ACC112 (cell line): ENCODE measurements at regions not wholly inside any gene's neighbourhood (a gene's known extent, or its start where the extent isn't known, plus 50 kb on each side); places are given as distances from the start of the nearest gene placed in this dataset.

Experiments
- H2AFZ ChIP-seq: fragments of 200-600 bp; sonication (generic); one replicate; pipeline ENCODE4 v1.6.0; 2017; ENCODE audit warnings: antibody characterized with exemption, low read length; ENCODE audit not compliant: unreplicated experiment
- H3K27ac ChIP-seq: fragments of 200-600 bp; sonication (generic); 2 replicates; pipeline ENCODE4 v1.5.1; 2014; ENCODE audit warnings: low read depth, mild to moderate bottlenecking, antibody characterized with exemption, low read length, moderate library complexity
- H3K27me3 ChIP-seq: fragments of 200-600 bp; sonication (generic); 2 replicates; pipeline ENCODE4 v1.6.1; 2014; ENCODE audit warnings: mild to moderate bottlenecking, antibody characterized with exemption, low read length, moderate library complexity, mixed read lengths; ENCODE audit not compliant: insufficient read depth
- H3K36me3 ChIP-seq: fragments of 200-600 bp; sonication (generic); 2 replicates; pipeline ENCODE4 v1.6.1; 2016; ENCODE audit warnings: mild to moderate bottlenecking, antibody characterized with exemption, low read length, moderate library complexity, mixed read lengths; ENCODE audit not compliant: insufficient read depth
- H3K4me1 ChIP-seq: fragments of 200-600 bp; sonication (generic); one replicate; pipeline ENCODE4 v1.6.1; 2016; ENCODE audit warnings: low read length, mixed read lengths; ENCODE audit not compliant: insufficient read depth, unreplicated experiment, control insufficient read depth
- H3K4me3 ChIP-seq: fragments of 200-600 bp; sonication (generic); 2 replicates; pipeline ENCODE4 v1.5.1; 2014; ENCODE audit warnings: mild to moderate bottlenecking, low read depth, low read length
- H3K79me2 ChIP-seq: fragments of 200-600 bp; sonication (generic); one replicate; pipeline ENCODE4 v1.6.0; 2016; ENCODE audit warnings: low read length; ENCODE audit not compliant: control insufficient read depth, unreplicated experiment, insufficient read depth

DNA sequence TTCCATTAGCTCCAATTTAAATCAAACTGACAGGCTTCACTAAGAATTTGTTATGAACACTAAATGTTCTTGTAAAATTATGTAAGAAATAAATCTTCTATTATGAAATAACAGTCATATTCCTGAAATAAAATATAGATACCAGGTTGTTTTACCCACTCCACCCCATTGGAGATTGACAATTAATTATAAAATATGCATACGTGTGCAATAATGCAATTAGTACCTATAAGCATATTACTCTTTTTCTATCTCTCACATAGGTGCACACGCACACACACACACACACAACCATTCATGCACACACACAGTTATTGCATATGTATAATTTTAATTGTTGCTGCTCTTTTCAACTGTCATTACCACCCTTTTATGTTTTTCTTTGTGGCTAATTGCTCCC is 395.7 kb downstream of the SLITRK5 start:
- H3K27me3 ChIP-seq = no peaks in the 10 kb centered on the region
- no peaks in the 10 kb centered on the region for H3K4me1 ChIP-seq
- H3K36me3 ChIP-seq = no peaks in the 10 kb centered on the region
- H2AFZ ChIP-seq = no peak overlapping the region
- H3K27ac ChIP-seq = no peak overlapping the region
- no peak overlapping the region for H3K4me3 ChIP-seq
- no peaks in the 10 kb centered on the region for H3K79me2 ChIP-seq

DNA sequence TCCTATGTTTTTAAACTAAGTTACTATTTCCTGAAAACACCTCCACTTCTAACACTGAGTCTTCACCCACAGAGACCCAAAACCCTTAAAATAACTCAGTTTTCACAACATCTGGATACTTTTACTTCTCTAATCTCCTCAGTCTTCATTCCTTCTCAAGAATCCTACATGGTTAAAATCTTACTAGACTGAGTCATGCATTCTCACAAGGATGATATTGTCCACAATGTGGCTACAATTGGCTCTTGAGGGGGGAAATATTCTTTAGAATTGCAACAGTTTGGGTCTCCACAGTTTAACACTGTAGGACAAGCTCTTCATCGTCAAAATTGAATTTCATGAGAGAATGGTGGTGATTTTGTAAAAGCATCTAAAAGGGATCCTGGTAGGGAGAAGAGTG is 397.1 kb downstream of the SLITRK5 start:
- Histone ChIP-seq H3K4me1 (no peaks in the 10 kb centered on the region), H2AFZ (peak overlapping the region; percentile 50), H3K27me3 (no peaks in the 10 kb centered on the region)

DNA sequence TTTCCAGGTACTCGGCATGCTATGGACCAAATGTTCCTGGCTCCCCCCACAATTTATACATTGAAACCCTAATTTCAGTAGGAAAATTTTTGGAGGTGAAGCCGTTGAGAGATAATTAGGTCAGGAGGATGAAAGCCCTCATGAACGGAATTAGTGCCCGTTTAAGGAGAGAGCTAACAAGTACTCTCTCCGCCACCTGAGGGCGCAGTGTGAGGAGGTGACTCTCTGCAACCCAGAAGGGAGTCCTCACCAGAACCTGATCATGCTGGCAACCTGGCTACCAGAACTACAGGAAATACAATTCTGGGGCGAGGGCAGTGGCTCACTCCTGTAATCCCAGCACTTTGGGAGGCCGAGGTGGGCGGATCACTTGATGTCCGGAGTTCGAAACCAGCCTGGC is 397.8 kb downstream of the SLITRK5 start:
- H3K27me3 ChIP-seq = no peaks in the 10 kb centered on the region

More for the DNA sequence above, 397.1 kb downstream of the SLITRK5 start:
- Histone ChIP-seq H3K36me3 (no peaks in the 10 kb centered on the region), H3K4me3 (no peak overlapping the region), H3K27ac (no peak overlapping the region), H3K79me2 (no peaks in the 10 kb centered on the region)

DNA sequence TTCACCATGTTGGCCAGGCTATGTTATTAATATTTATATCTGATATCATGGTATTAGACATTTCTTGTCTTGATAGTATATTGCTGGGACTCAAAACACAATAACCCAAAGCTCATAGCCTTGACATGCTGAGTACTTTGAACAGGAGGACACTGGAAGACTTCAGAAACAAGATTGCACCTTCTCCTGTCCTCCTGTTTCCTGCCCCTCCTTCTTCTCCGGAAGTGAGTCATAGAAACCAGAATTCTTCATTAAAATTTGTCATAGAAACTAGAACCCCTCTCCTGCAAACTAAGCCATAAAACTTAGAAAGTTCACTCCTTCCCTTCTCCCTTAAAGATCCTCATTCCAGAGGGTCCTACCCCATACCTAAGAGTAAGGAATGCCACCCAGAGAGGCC is 400.2 kb downstream of the SLITRK5 start:
- H2AFZ ChIP-seq = no peak overlapping the region
- no peaks in the 10 kb centered on the region for H3K4me1 ChIP-seq
- no peaks in the 10 kb centered on the region for H3K36me3 ChIP-seq
- no peaks in the 10 kb centered on the region for H3K27me3 ChIP-seq
- H3K27ac ChIP-seq = no peak overlapping the region
- no peak overlapping the region for H3K4me3 ChIP-seq
- no peaks in the 10 kb centered on the region for H3K79me2 ChIP-seq

More for the DNA sequence above, 397.8 kb downstream of the SLITRK5 start:
- no peaks in the 10 kb centered on the region for H3K36me3 ChIP-seq
- H3K4me3 ChIP-seq = no peak overlapping the region
- H3K4me1 ChIP-seq = no peaks in the 10 kb centered on the region
- no peak overlapping the region for H2AFZ ChIP-seq
- no peaks in the 10 kb centered on the region for H3K79me2 ChIP-seq
- H3K27ac ChIP-seq = no peak overlapping the region

DNA sequence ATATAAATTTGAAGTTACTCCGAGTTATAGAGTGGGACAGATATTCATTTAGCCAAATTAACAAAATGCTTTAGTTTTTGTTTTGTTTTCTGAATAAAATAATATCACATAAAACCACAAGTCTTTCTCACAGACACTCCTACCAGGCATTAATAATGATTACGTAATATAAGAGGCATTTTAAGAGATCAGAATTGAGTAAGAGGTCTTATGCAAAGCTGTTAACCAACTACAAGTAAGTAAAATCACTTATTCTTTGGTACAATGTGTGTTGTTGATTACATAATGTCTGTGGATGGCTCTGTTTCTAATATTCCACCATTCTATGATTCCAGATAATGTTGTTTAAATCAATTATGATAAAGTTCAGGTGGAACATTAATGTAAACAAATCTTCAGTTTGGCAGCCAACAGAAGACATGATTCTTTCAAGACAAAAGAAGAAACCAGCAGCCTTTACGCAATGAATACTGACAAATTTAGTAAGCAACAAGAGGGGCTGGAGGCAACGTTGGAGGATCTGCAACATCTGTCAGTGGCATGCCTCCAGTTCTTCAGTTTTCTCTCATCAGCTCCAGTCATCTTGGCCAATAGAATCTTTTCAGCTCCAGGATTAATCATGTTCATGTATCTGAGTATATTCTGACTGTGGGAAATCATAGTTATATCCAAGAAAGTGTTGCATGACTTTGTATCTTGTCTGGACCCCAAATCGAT is 403.8 kb downstream of the SLITRK5 start:
- Histone ChIP-seq H3K79me2 (no peaks in the 10 kb centered on the region), H3K4me3 (no peak overlapping the region), H3K4me1 (no peaks in the 10 kb centered on the region), H3K27ac (no peak overlapping the region), H3K27me3 (no peaks in the 10 kb centered on the region), H2AFZ (no peak overlapping the region), H3K36me3 (no peaks in the 10 kb centered on the region)

DNA sequence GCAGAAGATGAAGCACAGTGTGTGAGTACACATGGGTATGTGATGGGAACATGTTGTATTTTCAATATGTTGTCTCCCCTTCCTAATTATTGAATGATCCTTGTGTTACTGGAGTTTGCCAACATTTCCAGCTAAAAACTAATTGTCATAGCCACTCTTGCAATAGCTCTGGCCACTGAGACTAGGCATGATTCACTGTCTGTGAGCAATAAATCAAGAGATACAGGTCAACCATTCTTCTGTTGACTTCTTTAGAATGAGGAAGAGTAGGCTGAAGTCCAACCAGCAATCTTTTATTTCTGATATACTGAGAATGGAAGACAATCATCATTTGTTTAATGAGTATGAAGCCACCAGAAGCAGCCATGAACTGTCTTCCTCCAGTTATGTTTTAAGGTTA is 413.9 kb downstream of the SLITRK5 start:
- H3K27ac ChIP-seq = no peak overlapping the region
- H3K27me3 ChIP-seq = no peaks in the 10 kb centered on the region
- no peak overlapping the region for H2AFZ ChIP-seq
- no peaks in the 10 kb centered on the region for H3K4me1 ChIP-seq
- H3K79me2 ChIP-seq = no peaks in the 10 kb centered on the region
- no peaks in the 10 kb centered on the region for H3K36me3 ChIP-seq
- no peak overlapping the region for H3K4me3 ChIP-seq

DNA sequence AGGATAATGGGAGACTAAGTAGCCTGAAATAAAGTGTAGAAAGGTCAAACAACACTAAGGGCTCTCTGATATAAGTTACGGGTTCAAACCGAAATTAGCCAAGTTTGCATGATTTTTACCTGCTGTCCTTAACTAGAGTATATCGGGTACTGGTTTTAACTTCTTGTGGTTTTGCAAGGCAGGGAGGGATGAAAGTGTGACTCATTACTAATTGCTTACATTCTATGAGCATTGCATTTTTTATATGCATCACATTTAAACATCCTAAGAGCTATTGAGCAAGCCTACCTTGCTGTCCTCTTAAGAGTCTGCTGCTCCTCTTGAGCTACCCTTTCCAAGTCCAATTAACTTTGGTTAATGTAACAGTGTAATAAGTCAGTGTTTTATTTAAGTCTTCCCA is 415.4 kb downstream of the SLITRK5 start:
- Histone ChIP-seq H3K27me3 (no peaks in the 10 kb centered on the region), H2AFZ (no peak overlapping the region), H3K36me3 (no peaks in the 10 kb centered on the region), H3K79me2 (no peaks in the 10 kb centered on the region), H3K27ac (no peak overlapping the region), H3K4me1 (no peaks in the 10 kb centered on the region), H3K4me3 (no peak overlapping the region)

DNA sequence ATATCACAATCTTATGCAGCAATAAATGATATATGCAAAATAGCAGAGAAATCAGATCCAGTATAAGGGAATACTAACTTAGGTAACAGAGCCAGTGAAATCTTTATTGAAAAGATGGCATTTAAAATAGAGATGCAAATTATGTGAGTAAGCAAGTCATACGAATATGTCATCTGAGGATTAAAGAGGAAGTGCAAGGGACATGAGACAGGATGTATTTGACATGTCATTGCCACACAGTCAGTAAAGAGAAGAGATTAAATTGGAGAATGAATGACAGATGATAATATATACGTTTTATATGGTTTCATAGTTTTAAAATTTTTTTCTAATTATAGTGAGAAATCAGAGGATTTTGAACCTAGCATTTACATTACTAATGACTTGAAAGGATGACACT is 426.4 kb downstream of the SLITRK5 start:
- Histone ChIP-seq H3K27me3 (no peaks in the 10 kb centered on the region), H2AFZ (no peak overlapping the region), H3K27ac (no peak overlapping the region), H3K79me2 (no peaks in the 10 kb centered on the region), H3K36me3 (no peaks in the 10 kb centered on the region), H3K4me1 (no peaks in the 10 kb centered on the region), H3K4me3 (no peak overlapping the region)

DNA sequence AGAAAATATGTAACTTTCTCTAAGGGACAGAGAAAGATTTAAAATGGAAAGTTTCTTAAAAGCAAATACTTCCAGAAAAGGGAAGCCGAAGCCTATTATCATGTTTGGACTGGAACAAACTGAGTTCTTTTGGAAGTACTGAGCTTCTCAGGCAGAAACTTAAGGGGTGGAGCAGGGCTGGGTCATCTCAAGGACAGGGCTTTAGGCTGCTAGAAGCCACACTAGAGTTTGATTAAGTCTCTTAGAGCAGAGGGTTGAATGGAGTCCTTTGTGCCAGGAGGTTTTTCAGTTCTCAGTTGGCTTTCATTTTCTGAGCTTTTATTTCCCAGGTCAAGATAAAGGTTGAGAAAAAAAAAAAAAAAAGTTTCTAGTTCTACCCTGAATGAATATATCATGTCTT is 432.7 kb downstream of the SLITRK5 start:
- Histone ChIP-seq H2AFZ (no peak overlapping the region), H3K27ac (no peak overlapping the region), H3K36me3 (no peaks in the 10 kb centered on the region), H3K4me1 (no peaks in the 10 kb centered on the region), H3K4me3 (no peak overlapping the region), H3K27me3 (no peaks in the 10 kb centered on the region), H3K79me2 (no peaks in the 10 kb centered on the region)

DNA sequence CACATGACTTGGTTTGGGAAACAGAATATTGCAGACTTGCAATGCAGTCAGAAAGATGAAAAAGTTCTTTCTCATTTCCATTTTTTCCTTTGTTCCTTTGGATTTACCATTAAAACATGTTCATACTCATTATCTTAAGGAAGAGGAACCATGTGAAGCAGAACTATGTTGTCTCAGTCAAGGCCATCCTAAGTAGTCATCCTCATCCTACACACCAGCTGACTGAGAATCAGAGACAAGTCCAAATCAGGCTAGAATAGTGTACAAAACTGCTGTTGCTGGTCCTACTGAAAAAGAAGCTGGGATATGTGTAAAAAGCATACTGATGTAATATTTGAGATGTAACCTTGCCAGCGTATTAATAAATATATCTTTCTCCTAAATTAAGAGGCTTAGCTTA is 433.4 kb downstream of the SLITRK5 start:
- Histone ChIP-seq H3K36me3 (no peaks in the 10 kb centered on the region), H3K27me3 (no peaks in the 10 kb centered on the region), H3K79me2 (no peaks in the 10 kb centered on the region), H3K4me1 (no peaks in the 10 kb centered on the region), H3K27ac (no peak overlapping the region), H3K4me3 (no peak overlapping the region), H2AFZ (no peak overlapping the region)

DNA sequence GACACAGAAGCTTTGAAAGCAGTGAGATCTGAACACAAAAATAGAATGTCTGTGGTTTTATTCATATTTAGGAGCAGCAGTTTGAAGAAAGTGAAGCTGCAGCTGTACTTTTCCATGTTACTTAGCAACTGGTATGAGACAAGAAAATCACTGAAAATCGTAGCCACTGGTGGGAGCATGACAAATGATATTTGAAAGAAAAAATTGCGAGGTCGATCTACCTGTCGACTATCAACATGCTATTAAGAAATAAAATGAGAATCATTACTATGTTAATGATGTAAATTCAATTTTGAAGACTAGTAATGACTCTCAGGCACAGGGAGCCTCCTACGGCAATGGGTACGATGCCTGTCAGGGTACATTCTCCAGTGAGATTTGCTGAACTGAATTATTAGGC is 436.4 kb downstream of the SLITRK5 start:
- no peaks in the 10 kb centered on the region for H3K79me2 ChIP-seq
- no peak overlapping the region for H3K4me3 ChIP-seq
- H3K4me1 ChIP-seq = no peaks in the 10 kb centered on the region
- H3K27ac ChIP-seq = no peak overlapping the region
- H2AFZ ChIP-seq = no peak overlapping the region
- H3K27me3 ChIP-seq = no peaks in the 10 kb centered on the region
- H3K36me3 ChIP-seq = no peaks in the 10 kb centered on the region
